HL-60/S4 treated with phorbol 12-myristate 13-acetate at 8.2 ng/mL for 4 days and 3 days (cell line): ENCODE measurements at regions not wholly inside any gene's neighbourhood (a gene's known extent, or its start where the extent isn't known, plus 50 kb on each side); places are given as distances from the start of the nearest gene placed in this dataset.

Source experiments
- in situ Hi-C: fragments of 300-500 bp; cut with MboI; formaldehyde crosslinking; loops from 2 replicates; pipeline ENCODE4 v1.15.0; 2022; ENCODE audit warnings: low sequenced_read_pairs

DNA sequence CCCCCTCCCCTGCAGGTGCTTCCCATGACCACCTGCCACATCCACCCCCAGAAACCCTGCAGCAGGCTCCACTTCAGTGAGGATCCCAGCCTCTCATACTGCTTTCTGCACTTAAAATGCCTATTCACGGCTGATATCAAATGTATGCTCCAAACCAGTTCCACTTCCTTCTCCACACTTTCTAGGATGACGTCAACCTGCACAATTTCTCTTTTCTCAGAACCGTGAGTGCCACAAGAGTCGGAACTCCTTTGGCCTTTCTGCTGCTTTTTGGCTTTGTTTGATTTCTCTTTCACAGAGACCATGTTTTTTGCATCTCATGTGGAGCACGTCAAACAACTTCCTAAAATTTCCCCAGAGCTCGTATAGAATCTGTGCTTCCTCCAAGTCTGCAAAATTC lies 378.8 kb upstream of the TNRC6C start:
- in situ Hi-C loops = no loop called here

DNA sequence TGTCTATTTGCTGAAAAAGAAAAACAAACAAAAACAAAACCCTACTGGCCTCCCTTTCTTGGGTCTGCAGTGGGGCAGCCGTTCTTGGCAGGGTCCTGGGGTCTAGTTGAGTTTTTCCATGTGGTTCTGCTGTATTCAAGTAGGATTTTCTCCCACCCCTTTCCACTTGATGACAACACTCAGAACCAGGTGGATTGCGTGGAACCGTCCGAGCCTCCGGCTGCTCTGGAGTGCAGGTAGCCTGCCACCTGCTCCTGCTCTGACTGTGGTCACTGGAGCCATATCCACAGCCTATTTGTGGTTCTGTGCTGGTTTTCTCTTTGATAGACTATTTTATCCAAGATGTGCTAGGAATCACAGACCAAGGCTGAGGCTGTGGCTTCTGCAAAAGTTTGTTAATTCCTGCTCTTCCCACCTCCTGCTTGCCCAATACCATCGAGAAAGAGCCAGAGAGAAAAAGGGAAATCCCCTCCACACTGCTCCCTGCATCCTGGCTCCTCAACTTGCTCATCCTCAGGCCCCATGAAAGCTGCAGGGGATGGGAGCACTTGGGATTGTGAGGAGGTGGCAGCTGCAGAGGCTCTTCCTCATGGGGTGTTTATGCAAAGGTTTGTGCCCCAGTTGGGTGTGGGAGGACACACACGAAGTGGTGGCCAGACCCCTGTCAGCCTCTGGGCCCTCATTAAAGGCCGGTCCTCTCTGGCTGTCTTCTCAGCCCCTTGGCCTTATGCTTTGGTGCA lies 377.8 kb upstream of the TNRC6C start:
- in situ Hi-C loops = no loop called here

DNA sequence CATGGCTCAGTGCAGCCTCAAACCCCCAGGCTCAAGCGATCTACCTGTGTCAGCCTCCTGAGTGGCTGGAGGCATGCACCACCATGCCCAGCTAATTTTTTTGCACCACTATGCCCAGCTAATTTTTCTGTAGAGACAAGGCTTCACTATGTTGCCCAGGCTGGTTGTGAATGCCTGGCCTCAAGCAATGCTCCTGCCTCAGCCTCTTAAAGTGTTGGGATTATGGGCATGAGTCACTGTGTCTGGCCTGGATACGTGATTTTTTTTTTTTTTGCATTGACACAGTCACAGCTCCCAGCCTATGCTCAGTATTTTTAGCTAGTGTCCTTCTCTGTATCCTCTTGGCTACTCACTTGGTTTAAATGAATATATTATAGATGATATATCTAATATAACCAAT lies 377.0 kb upstream of the TNRC6C start:
- in situ Hi-C loops = no loop called here

DNA sequence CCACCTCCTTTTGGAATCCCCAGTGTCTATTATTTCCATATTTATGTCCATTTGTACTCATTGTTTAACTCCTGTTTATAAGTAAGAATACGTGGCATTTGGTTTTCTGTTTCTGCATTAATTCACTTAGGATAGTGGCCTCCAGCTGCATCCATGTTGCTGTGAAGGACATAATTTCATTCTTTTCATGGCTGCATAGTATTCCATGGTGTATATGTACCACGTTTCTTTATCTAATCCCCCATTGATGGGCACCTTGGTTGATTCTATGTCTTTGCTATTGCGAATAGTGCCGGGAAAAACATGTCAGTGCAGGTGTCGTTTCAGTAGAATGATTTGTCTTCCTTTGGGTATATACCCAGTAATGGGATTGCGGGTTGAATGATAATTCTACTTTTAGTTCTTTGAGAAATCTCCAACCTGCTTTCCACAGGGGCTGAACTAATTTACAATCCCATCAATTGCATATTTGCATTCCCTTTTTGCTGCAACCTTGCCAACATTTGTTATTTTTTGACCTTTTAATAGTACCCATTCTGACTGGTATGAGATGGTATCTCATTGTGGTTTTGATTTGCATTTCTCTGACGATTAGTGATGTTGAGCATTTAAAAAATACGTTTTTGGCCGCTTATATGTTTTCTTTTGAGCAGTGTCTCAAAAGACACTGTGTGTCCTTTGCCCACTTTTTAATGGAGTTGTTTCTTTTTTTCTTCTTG lies 373.2 kb upstream of the TNRC6C start:
- in situ Hi-C loops = no loop called here

DNA sequence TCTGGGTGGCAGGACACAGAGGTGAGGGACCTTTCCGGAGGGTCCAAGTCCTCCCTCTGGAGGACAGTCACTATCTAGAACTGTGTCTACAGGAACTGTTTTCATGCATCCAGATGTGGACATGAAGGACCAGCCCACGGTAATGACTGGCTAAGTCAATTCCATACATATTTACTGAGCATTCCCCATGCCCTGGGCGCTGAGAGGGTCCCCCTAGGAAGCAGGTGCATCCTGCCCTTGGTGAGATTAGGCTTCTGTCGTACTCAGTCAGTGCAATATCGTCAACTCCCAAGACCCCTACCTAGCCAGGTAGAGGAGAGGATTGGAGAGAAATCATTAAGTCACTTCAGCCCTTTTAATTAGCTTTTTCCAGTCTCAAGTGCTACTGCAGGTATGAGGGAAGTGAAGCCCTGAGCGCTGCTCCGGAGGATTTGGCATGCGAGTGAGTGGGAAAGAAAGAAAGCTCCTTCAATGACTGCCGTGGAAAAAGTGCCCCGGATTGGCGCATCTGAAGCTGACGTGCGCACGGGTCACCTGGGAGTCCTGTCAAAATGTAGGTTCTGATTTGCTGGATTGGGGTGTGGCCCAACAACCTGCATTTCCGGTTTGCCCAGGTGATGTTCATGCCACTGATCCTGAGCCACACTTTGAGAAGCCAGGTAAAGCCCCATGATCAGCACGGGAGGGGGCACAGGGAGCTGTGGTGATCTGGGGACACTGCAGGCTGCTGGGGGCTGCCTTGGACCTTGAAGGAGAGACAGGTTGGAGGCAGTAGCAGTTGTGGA lies 367.4 kb upstream of the TNRC6C start:
- in situ Hi-C loops = no loop called here

DNA sequence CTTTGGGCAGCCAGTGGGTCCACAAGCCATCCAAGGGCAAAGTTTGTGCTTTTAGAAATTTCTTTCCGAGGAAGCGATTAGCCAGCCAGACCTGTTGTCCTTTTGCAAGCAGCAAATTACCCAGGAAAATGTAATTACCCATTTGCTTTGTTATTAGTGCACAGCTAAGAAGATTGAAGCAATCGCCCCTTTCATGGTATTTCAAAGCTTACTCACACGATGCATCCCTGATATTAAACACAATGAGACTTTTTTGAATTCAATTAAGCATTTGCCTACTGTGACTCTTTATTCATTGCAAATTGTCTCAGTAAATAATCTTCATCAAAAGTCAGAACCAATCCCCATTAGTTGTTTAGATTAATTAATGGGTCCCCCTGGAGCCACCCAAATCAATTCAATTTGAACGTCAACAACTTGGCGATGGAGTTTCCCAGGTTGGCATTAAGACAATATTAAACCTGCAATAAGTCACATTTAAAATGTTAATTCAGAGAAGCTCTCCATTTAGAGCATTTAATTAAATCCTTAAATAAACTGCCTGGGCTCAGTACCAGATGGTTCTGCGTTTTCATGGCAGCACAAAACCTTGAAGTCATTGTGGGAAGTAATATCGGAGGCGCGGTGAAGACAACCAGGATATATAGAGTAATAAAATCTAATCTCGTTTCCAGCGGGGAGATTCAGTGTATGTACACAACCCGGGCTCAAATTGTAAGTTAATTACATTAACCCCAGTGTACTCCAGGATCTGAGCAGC lies 366.2 kb upstream of the TNRC6C start:
- in situ Hi-C loops = no loop called here

DNA sequence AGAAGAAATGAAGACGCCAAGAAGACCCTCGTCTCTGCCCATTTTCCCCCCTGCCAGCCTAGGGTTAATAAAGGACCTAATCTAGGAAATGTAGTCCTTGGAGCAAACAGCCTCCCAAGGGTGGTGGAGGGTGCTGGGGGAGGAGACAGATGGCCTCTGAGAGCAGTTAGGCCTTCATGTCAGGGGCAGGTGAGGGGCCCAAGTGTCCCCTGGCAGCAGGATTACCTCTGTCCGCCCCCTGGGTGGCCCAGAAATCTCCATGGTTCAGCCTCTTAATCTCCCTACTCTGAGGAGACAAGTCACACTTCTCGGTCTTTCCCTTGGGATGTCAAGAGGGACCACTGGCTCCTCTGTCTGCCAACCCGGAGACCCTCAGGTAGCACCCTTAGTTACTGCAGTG lies 365.4 kb upstream of the TNRC6C start:
- in situ Hi-C loops = no loop called here

DNA sequence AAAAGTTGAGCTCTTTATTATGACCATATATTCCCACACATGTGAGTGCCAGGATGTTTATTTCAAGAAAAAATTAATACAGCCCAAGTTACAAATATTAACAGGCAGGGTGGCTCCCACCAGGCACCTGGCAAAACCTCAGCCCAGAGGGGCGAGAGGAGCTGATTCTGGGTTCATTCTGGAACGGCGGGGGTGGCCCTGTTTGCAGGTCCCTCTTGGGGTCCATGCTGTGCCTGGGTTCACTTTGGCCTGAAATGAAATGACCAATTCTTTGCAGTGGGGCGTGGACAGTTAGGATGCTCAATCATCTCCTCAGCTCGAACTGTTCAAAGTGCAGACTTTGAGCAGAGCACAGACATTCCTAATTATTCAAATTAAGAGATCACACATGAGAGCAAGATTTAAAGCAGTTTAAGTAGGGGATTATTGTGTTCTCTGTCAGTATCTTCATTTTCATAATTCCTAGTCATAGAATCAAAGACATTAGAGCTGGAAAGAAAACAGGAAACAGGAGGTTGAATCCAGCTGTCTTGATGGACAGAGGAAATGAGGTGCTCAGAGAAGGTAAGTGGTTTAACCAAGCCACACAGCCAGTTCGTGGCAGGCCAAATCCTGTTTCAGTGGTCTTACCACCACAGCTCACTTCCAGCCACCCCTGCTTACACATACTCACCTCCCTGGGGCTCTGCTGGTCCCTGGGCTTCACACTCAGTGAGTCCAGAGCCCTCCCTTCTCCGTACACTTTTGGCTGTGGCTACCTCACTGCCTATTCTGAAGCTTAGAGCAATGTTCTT lies 363.9 kb upstream of the TNRC6C start:
- in situ Hi-C loops = no loop called here

DNA sequence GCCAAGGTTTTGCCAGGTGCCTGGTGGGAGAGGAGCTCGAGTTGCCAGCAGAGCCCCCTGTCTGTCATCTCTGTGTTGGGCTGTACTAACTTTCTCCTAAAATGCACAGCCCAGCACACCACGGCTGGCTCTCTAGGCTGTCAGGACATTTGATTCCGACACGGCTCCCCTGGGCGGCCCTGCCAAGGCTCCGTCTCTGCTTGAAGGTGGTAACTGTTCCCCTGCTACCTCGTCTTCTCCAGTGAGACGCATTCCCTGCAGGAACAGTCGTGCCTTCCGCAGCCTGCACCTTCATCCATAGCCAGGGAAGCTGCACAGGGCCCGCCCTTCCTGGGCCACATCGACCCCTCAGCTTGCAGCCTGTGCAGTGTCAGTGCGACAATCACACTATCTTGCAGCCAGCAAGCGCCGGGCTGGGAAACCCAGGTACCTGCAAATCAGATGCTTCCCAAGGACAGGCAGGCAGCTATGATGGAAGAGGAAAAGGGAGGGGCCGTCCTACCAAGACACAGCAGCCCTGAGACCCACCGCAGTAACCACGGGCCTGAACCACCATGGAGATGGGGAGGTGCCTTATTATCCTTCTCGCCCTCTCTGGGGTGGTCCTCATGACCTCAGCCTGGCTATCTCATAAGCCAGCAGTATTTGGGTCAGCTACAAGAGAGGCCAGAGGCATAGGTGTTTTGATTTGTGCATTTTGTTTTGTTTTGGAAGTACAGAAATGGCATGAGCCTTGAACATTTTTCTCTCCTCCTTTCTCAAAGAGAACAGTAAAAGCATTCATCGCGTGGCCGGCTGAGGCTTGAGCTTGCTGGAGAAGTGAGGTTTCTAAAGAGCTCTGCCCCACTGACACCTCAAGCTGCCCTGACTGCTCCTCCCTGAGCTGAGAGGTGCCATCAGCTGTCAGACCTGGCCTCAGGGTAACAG lies 361.7 kb upstream of the TNRC6C start:
- in situ Hi-C loops = no loop called here

DNA sequence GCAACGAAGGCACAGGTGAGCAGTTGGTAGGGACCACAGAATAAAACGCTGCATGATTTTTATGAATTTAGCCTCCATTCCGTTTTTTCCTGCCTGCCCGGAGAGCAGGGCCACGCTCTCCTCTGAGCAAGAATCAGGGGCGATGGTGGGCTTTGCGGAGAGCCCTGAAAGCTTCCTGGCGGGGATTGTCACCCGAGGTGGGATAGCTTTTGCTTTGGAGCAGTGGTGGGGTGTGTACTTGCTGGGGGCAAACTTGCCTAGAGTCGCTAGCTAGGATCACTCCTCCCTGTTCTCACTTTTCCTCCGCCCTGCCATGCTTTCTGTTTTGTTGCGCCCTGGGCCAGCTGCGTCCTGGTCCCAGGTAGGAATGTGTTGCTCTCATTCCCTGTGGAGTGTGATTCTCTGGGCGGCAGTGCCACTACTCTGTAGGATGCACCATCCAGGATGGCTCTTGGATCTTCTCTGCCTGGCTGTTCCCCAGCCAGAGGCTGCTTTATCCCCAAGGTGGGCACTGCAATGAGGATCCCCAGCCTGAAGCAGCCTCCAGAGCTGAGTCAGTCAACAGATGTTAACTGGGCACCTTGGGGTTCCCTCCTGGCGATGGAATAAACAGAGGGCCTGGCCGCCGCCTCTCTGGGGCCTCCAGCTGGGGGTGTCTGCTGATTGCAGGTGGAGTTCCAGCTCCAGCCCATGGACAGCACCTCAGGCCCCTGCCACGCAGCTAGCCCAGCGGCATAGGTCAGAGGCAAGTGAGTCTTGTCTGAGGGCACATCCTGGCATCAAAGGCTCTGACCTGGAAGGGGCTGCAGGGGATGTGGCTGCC lies 360.9 kb upstream of the TNRC6C start:
- in situ Hi-C loops = no loop called here

DNA sequence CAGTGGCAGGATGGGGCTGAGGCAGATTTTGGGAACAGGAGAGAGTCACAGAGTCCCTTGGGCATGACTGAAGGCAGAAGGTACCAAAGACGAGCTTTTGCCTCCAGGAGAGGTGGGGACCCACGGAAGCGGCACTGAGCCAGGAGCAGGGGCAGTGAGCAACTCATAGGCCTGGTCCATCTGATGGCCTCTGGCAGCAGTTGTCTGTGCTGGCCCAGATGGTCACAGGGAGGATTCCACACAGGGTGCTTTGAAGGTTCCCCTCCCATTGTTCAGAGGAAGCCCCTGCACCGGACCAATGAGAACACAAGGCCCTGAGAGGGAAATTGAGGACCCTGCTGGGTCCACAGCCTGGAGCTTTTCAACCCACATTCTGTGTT lies 360.3 kb upstream of the TNRC6C start:
- in situ Hi-C loops = no loop called here

DNA sequence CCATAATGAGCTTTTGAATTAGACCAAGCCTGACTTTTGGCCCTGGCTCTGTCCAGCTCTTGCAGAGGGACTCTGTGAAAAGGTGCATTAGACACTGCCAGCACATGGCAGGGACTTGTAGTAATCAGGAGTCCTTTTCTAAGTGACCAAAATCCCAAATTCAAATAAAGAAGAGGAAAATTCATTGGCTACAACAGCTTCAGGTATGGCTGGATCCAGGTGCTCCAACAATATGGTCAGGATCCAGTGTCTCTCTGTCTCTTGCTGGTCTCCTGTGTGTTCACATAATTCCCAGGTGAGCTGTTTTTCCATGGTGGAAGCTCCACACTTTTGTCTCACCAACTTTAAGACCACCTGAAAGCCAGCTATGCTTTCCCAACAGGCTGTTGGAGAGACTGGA lies 358.8 kb upstream of the TNRC6C start:
- in situ Hi-C loops = no loop called here

DNA sequence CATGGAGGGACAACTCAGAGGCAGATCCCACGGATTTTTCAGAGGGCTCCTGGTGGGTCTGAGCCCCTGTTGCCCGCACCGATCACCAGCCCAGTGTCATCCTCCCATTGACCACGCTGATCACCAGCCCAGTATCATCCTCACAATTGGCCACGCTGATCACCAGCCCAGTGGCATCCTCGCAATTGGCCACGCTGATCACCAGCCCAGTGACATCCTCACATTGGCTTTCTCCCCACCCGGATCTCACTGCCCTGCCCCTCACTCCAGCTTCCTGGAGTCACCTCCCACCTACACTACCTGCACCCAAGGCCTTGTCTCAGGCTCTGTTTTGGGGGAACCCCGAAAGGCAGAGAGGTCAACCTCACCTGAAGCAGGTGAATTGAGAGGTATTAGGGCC lies 358.2 kb upstream of the TNRC6C start:
- in situ Hi-C loops = no loop called here

DNA sequence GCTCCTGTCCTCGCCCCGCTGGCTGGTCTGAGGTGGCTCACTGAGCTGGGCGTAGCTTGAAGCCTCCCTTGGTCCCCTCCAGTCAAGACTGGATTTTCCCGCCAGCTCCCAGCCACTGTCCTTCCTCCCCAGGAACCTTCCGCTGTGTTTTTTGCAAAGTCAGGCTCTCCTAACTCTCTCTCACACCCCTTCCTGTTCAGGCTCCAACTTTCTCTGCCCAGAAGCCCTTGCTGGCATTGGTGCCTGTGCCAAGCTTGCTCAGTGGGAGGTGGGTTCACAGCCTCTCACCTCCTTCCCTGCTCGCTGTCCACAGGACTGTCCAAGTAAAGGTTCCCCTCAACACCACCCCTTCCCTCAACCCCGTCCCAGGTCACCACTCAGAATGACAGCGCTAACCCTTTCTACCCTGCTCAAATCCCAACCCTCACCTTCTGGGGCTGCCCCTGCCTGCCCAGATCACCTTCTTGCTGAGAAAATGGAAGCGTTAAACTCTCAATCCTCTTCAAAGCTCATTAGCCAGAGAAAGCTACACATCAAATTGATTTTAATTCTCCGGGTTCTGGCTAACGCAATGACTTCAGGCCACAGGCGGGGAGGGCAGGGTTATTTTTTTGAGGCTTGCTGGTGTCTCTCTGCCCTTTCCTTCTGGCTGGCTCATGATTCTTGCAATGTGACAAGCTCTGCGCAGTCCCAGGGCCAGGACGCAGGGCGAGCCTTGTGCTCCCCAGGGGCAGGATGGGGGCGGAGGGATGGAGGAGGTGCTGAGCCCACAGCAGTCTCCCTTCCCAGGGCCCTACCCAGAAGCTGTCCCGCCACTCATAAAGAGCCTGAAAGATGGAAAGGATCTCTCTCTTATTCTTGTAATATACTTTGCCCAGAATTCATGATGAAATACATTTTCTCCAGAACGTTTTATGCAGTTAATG lies 357.2 kb upstream of the TNRC6C start:
- in situ Hi-C loops = no loop called here

DNA sequence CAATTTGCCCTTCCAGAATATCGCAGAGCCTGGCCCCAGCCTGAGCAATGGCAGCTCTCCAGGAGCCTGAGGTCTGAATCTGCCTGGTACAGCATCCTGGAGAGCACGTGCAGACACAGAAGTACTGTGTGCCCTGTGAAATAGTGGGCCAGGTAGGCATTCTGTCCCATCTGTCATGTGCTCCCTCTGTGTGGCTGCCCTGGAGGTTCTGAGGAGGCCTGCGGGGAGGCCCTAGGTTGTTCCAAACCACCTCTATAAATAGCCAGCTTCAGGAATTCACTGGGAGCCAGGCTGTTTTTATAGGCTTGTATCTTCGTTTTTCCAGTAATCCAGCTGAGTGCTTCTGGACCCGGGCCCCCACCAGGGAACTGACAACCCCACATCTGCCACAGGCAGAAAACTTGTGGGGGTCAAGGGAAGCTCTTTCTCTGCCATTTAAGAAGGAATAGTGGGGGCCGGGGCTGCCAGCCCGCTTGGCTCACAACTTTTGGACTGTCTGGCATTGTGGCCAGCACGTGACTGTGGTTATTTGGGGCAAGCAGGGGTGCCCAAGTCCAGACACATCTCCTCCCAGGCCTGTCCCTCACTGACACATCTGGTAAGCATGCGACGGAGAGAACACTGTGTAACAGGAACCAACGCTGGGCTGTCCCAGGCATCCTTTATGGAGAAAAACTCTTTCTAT lies 356.3 kb upstream of the TNRC6C start:
- in situ Hi-C loops = no loop called here

DNA sequence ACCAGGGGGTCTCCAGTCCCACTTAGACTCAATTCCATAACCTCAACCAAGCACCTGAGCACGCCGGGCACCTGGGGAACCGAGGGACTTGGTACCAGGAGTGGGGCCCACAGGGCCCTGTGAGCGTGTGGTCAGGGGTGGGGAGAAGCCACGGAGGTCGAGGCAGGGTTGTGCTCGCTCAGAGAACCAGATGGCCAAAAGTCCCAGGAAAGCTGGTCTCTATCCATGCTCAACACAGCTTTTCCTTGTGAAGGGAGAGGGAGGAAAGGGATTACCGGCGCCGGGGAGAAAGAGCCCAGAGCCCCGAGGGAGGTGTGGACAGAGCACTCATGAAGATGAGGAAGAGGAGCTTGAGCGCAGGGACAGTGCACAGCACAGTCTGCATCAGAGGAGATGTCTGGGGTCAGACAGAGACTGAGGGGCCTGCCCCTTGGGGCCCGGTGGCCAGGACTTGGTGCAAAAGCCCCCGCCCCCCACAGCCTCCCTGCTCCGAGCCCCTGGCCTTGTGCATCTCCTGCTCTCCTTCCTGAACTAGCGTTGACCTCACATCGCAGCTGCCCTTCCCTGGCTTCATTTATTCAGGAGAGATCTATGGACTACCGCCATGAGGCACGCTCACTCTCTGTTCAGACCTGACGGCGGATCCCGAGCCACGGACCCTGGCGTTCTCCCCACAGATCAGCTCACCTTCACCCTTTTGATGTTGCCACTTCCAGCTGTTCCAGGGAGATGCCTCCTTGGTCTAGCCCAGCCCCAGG lies 355.4 kb upstream of the TNRC6C start:
- in situ Hi-C loops = no loop called here
